ENCODE measurements at regions not wholly inside any gene's neighbourhood (a gene's known extent, or its start where the extent isn't known, plus 50 kb on each side); places are given as distances from the start of the nearest gene placed in this dataset.
"Not testable (repeated sequence)": the region's sequence is repeated elsewhere in the genome, so short reads cannot be mapped to it uniquely, and the experiment has no call there.

- DNase-seq (ENCODE audit: low read depth in 2 of 2) = not testable (repeated sequence)
Observed at GRCh38 chr6:21282360-21282759, 311.2 kb upstream of the SOX4 start.

DNA sequence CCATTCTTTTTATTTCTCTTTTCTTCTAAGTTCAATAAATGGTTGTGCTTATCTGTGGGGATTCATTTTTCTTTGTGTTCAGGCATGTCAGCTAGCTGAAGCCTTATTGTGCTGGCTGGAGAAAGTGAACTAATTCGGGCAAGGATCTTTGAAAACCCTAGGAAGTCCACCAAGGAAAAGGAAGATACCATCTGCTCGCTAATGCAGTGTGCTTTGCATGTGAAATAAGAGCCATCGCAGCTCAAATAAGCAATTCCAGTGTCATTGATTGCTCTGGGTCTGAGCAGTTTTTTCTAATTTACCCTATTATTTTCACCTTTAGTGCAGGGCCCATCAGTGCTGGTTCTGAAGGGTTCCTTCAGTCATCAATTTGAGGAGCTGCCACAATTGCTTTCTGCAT, 309.4 kb upstream of the SOX4 start:
- no peak for DNase-seq (ENCODE audit: low read depth in 2 of 2)

DNA sequence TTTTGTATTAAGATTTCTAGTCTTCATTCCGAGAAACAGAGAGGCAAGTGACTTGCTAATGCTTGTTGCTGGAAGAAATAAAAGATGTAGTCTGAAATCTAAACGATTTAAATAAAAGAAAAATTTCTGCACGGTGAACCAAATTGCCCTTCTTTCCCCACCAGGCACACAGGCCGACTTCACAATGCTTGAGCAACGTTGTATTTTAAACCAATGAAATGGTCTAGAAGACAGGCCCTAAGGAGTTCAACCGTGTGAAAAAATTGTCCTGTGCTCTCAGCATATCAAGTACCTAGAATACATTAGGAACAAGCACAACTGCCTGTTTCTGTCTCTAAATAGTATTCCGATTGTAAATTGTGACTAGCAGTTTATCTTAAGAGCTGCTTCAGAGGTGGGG, 308.8 kb upstream of the SOX4 start:
- no peak for DNase-seq (ENCODE audit: low read depth in 2 of 2)

- DNase-seq (ENCODE audit: low read depth in 2 of 2) = no peak
Observed at GRCh38 chr6:21294144-21294543, 299.4 kb upstream of the SOX4 start.

DNA sequence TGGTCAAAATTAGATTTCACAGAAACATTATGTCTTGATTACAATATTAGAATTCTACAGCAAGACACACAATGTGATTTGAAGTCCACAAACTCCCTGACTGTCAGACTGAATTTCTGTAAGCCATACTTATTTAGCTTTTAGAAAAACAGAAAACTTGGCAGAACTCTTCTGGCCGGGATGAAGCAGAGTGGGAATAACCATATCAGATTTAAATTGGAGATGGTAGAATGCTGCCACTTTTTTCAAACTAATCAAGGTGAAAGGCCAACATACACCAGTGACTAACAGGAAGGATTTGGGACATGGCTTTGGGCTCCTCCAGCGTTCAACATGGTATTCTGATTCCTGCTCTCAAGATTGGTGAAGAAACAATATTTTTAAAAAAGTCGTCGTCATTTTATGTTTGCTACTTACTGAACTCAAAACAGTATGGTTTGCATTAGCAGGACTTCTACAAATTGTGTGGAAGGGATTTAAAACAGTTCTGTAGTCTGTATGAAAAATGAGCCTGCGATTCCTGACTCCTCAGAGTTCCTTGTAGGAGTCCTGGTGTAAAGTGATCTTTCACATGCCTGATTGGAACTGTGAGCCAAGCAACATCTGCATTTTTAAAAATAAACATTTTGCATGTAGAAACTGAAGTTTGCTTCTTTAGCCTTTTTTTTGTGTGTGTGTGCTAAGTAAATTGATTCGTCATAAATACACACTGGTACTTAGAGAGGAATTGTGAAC, 297.9 kb upstream of the SOX4 start:
- DNase-seq (ENCODE audit: low read depth in 2 of 2) = no peak

DNA sequence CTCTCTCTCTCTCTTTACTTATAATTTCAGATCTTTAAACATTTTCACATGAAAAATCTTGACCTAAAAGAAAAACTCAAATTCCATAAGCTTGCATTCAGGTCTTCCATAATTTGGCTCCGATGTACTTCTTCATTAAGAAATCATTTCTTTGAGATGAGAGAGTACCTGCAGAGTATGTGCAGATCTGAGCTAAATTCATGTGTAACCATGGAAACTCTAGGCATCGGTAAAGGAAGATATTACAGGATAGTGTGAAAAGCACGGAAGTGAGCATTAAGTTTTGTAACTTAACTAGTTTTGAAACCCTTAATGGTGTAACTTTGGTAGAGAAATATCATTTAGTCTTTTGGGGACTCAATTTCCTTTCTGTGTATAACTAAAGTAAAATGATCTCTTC, 295.9 kb upstream of the SOX4 start:
- no peak for DNase-seq (ENCODE audit: low read depth in 2 of 2)

DNA sequence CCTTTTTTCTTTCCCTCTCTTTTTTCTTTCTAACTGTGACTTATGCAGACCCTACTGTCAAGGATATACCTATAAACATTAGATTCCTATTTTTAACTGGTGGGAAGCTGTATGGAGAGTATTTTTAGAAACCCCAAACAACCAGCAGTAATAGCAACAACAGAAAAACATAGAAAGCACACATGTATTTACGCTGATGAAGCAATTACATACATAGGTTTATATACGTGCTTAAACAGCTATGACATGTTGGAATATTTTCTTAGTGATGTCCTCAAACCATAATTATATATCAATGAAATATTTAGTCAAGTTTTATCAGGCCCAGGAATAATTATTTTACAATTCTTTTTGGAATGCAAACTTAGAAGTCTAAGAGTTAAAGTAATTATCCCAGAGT, 294.3 kb upstream of the SOX4 start:
- DNase-seq (ENCODE audit: low read depth in 2 of 2) = no peak

GRCh38 chr6:21300439-21300838, 293.1 kb upstream of the SOX4 start:
- no peak for DNase-seq (ENCODE audit: low read depth in 2 of 2)

DNA sequence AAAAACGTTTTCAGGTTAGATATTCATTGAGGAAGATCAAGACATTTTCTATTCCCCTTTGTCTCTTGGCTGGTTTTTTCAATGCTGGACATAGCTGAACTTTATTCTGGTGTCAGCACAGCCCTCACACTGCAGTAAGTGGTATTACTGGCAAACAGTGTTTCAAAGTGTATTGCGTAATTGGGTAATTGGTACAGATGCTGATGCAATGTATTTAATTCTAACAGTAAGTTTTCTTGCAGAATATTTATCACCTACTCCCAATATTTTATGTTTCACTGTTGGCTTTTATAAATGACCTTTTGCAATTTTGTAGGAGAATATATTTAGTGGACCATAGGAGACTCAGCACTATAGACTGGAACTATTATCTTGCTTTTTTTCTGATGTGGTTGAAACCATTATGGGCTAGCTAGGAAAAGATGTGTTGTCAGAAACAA, 287.6 kb upstream of the SOX4 start:
- peak; percentile 18 to 19 for DNase-seq (ENCODE audit: low read depth in 2 of 2)

DNA sequence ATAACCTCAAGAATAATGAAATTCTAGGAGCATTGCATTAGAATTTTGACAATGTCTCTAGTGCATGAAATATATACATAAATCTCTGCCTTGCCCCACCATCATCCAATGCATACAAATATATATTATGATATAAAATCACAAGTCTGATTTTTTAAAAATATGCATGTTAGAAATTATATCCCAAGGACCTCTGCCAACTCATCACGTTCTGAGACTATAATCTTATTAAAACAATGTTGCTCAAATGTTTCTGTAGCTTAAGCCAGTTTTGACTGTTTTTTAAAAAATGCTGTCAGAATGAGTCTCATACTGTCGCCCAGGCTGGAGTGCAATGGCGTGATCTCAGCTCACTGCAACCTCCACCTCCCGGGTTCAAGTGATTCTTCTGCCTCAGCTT, 287.0 kb upstream of the SOX4 start:
- DNase-seq (ENCODE audit: low read depth in 2 of 2) = no peak

DNA sequence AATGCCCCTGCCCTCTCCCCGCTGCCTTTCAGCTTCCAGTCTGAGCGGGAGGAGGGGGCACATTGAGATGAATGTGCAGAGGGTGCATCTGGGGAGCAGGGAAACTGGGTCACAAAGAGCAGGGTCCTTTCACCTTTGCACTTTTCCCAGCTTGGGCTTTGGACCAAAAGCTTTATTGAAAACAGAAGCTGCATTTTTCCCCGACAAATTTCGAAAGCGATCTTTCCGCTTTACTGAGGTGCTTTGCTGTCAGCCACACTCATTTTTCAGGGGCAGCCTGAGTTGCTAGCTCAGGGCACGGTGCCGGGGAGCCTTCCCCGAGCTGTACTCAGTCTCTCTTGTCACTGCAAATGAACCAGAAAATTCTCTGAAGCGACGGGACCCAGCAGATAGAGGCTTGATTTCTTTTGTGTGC, 283.7 kb upstream of the SOX4 start:
- DNase-seq (ENCODE audit: low read depth in 2 of 2) = no peak

DNA sequence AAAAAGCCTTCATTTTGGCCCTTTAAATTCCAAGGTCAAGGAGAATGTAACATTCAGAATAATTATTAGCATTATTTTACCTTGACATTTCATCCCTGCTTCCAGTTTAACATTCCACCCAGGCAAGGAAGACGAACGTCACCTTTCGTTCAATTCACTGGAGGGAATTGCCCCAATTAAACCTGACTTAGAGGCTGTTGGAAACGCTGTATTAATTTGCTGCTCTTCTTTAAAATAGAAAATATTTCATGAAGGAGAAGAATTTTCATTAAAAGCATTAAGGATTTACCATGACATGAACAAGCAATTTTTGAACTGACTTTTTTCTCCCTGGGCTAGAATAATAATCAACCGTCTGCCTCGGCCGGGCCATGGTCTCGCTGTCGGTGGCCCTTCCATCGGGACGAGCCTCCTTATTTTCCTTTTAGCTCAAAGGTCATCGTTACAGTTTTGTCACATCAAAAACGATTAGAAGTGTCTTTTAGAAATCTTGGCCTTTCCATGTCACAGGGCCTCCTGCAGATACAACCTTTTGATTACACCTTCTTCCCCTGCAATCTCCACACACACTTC, 282.9 kb upstream of the SOX4 start:
- no peak for DNase-seq (ENCODE audit: low read depth in 2 of 2)

- no peak for DNase-seq (ENCODE audit: low read depth in 2 of 2)
Observed at GRCh38 chr6:21312118-21312517, 281.4 kb upstream of the SOX4 start.

- DNase-seq (ENCODE audit: low read depth in 2 of 2) = no peak
Observed at GRCh38 chr6:21317642-21318041, 275.9 kb upstream of the SOX4 start.

DNA sequence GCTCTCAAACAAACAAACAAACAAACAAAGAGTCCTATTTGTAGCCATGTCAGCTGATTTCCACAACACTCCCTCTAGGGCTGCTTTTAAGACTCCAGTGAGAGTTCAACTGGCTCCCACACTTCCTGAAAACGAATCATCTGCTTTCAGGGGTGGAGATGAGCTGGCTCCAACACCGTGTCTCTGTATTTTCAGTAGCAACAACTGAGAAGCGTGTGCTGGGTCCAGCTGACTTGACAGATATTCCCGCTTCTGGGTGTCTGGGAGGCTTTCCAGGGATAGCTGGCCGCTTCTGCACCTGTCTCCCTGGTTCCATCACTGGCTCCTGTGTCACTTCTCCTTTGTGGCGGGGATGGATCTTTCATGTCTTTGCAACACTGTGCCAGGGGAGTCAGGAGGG, 272.5 kb upstream of the SOX4 start:
- DNase-seq (ENCODE audit: low read depth in 2 of 2) = no peak

- DNase-seq (ENCODE audit: low read depth in 2 of 2) = no peak
Observed at GRCh38 chr6:21321531-21321930, 272.0 kb upstream of the SOX4 start.

GRCh38 chr6:21323577-21323976, 270.0 kb upstream of the SOX4 start:
- no peak for DNase-seq (ENCODE audit: low read depth in 2 of 2)

GRCh38 chr6:21325201-21325856, 268.2 kb upstream of the SOX4 start:
- no peak for DNase-seq (ENCODE audit: low read depth in 2 of 2)

DNA sequence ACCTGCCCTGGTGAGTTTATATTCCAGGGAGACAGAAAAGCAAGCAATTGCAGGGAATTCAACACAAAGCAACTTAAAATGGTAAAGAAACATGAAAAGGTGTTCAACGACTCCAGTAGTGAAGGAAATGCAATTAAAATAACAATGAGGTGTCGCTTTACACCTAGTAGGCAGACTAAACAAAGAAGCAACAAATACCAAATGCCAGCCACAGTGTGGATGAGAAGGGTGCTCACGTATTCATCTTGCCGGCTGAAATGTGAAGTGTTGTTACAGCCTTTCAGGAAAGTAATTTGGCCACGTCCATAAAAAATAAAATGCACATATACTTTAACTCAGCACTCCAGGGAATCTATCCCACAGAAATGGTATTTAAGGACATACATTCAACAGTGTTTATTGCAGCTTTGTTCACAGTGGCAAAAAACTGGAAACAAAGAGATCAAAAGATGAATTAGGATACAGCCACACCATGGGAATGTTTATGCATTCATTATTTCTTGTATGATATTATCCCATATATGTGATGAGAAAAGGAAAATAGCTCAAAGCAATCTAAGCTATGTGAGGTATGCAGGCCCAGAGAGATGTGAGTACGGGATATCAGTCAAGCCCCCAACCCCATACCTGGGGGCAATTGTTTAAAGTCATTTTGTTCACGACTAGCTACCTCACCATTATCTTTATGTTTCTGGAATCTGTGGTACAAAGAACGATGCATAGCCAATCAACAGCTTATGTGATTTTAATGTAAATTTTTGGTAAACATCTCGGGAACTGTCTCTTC, 266.0 kb upstream of the SOX4 start:
- DNase-seq (ENCODE audit: low read depth in 2 of 2) = no peak

- no peak for DNase-seq (ENCODE audit: low read depth in 2 of 2)
Observed at GRCh38 chr6:21331235-21331634, 262.3 kb upstream of the SOX4 start.

DNA sequence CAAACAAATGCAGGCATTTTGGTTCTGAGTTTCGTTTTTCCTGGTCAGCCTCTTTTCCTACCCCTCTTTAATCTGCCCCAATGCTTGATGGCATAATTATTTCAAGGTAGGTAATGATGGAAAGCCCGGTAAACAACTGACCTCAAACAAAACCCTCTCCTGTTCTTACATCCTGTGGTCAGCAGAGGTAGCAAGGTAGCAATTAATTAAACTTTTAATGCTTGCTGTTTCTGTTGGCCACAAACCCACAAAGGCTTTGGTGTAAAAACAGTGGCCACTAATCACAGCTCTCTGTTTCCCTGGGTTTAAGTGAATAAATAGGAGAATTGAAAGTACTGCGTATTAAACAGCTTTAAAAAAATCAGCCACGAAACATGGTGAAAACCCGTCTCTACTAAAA, 261.5 kb upstream of the SOX4 start:
- DNase-seq (ENCODE audit: low read depth in 2 of 2) = no peak

- DNase-seq (ENCODE audit: low read depth in 2 of 2) = no peak
Observed at GRCh38 chr6:21332660-21333059, 260.9 kb upstream of the SOX4 start.

GRCh38 chr6:21333715-21334114, 259.8 kb upstream of the SOX4 start:
- no peak for DNase-seq (ENCODE audit: low read depth in 2 of 2)

Data from fibroblast of skin of left biceps (primary cell).